Loucy (cell line): ENCODE measurements at regions not wholly inside any gene's neighbourhood (a gene's known extent, or its start where the extent isn't known, plus 50 kb on each side); places are given as distances from the start of the nearest gene placed in this dataset.

Experiments used
- H2AFZ ChIP-seq: fragments of 200-600 bp; sonication (generic); 2 replicates; pipeline ENCODE4 v1.6.0; 2016; ENCODE audit warnings: antibody characterized with exemption, mild to moderate bottlenecking, low read length, moderate library complexity
- H3F3A ChIP-seq: fragments of 200-600 bp; 2 replicates; pipeline ENCODE4 v1.6.0; 2016; ENCODE audit warnings: antibody characterized with exemption, low read depth, mild to moderate bottlenecking
- H3K27me3 ChIP-seq: fragments of 200-600 bp; sonication (generic); 2 replicates; pipeline ENCODE4 v1.6.1; 2014; ENCODE audit warnings: low read length, mild to moderate bottlenecking; ENCODE audit not compliant: insufficient read depth, poor library complexity, severe bottlenecking
- H3K36me3 ChIP-seq: fragments of 200-600 bp; sonication (generic); 2 replicates; pipeline ENCODE4 v1.6.1; 2016; ENCODE audit warnings: low read length; ENCODE audit not compliant: insufficient read depth
- H3K4me1 ChIP-seq: fragments of 200-600 bp; sonication (generic); 2 replicates; pipeline ENCODE4 v1.5.1; 2014; ENCODE audit warnings: low read length, mild to moderate bottlenecking; ENCODE audit not compliant: insufficient read depth, poor library complexity, severe bottlenecking
- H3K4me2 ChIP-seq: fragments of 200-600 bp; sonication (generic); 2 replicates; pipeline ENCODE4 v1.6.0; 2014; ENCODE audit warnings: antibody characterized with exemption, low read length, low read depth, mild to moderate bottlenecking; ENCODE audit not compliant: poor library complexity, severe bottlenecking
- H3K4me3 ChIP-seq: fragments of 200-600 bp; sonication (generic); 2 replicates; pipeline ENCODE4 v1.5.1; 2014; ENCODE audit warnings: low read length, mild to moderate bottlenecking, mixed read lengths; ENCODE audit not compliant: poor library complexity, severe bottlenecking
- H3K79me2 ChIP-seq: fragments of 200-600 bp; sonication (generic); 2 replicates; pipeline ENCODE4 v1.6.1; 2014; ENCODE audit warnings: low read length; ENCODE audit not compliant: insufficient read depth
- H3K9ac ChIP-seq: fragments of 200-600 bp; sonication (generic); 2 replicates; pipeline ENCODE4 v1.6.0; 2014; ENCODE audit warnings: mild to moderate bottlenecking, low read depth, low read length, moderate library complexity; ENCODE audit not compliant: poor library complexity, severe bottlenecking
- H3K9me2 ChIP-seq: fragments of 200-600 bp; sonication (generic); replicated peaks from 2 replicates; pipeline ENCODE4 v1.6.1; 2016; ENCODE audit warnings: low read depth, low read length, mixed read lengths
- H3K9me3 ChIP-seq: fragments of 200-600 bp; sonication (generic); 2 replicates; pipeline ENCODE4 v1.6.1; 2014; ENCODE audit warnings: mild to moderate bottlenecking, antibody characterized with exemption, low read length, low read depth; ENCODE audit not compliant: insufficient read depth
- H4K20me1 ChIP-seq: fragments of 200-600 bp; sonication (generic); 2 replicates; pipeline ENCODE4 v1.6.0; 2014; ENCODE audit warnings: antibody characterized with exemption, low read length, mild to moderate bottlenecking; ENCODE audit not compliant: insufficient read depth, poor library complexity, severe bottlenecking
- EZH2phosphoT487 ChIP-seq: fragments of 200-600 bp; IDR thresholded peaks from 2 replicates; pipeline ENCODE4 v1.6.1; 2018; ENCODE audit warnings: antibody characterized with exemption, mild to moderate bottlenecking, moderate library complexity, borderline replicate concordance
- TF ChIP-seq, protein P1 (sequence below): fragments of 200-600 bp; sonication (generic); conservative IDR thresholded peaks from 2 replicates; pipeline ENCODE4 v1.5.1; 2014; ENCODE audit warnings: mild to moderate bottlenecking, antibody characterized with exemption, low read length

DNA sequence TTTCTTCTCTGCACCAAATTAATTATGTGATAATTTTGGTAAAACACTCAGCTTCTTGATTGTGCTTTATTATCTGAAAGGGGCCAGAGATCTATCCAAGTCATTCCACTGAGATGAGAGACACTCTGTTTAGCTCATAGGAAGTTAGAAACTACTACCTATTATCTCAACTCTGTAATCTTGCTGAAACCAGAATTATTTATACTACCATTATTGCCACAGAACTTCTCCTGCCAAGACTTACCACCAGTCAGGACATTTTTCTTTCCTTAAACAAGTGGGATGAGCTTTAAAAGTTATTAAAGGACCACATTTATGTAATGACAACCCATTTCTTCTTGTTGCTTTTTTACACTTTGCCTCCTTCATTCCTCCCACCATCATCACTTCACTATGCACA lies 855.6 kb upstream of the PIK3C3 start:
- no peaks in the 10 kb centered on the region for H3K9me2 ChIP-seq
- no peak overlapping the region for H3K4me2 ChIP-seq
- H3K27me3 ChIP-seq = no peaks in the 10 kb centered on the region
- no peak overlapping the region for H3K4me3 ChIP-seq
- TF ChIP-seq, protein P1, sequence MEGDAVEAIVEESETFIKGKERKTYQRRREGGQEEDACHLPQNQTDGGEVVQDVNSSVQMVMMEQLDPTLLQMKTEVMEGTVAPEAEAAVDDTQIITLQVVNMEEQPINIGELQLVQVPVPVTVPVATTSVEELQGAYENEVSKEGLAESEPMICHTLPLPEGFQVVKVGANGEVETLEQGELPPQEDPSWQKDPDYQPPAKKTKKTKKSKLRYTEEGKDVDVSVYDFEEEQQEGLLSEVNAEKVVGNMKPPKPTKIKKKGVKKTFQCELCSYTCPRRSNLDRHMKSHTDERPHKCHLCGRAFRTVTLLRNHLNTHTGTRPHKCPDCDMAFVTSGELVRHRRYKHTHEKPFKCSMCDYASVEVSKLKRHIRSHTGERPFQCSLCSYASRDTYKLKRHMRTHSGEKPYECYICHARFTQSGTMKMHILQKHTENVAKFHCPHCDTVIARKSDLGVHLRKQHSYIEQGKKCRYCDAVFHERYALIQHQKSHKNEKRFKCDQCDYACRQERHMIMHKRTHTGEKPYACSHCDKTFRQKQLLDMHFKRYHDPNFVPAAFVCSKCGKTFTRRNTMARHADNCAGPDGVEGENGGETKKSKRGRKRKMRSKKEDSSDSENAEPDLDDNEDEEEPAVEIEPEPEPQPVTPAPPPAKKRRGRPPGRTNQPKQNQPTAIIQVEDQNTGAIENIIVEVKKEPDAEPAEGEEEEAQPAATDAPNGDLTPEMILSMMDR = no peak
- TF ChIP-seq EZH2phosphoT487 = no peak
- H3K79me2 ChIP-seq = no peaks in the 10 kb centered on the region
- H3K4me1 ChIP-seq = no peaks in the 10 kb centered on the region
- H3K36me3 ChIP-seq = no peaks in the 10 kb centered on the region
- H2AFZ ChIP-seq = no peak overlapping the region
- H3K9me3 ChIP-seq = no peaks in the 10 kb centered on the region
- H4K20me1 ChIP-seq = no peaks in the 10 kb centered on the region
- no peak overlapping the region for H3K9ac ChIP-seq
- no peaks in the 10 kb centered on the region for H3F3A ChIP-seq

DNA sequence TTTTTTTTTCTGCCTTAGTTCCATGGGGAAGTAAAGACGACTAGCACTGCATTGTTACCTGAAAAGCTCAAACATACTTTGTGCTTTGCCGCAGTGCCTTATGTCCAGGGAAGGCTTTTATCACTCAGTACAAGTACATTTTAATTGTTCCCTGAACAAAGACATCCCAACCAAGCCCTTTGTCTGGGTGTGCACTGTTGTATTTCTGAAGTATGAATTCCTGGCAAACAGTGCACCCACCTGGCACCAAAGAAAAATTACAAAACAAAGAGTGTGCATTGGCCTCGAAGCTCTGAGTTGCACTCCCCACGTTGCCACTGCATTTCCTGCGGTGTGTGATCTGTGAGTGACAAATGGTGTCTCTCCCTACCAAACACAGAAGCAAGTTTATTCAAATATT lies 858.5 kb upstream of the PIK3C3 start:
- H3K4me3 ChIP-seq = no peak overlapping the region
- TF ChIP-seq, protein P1 = no peak
- no peak for TF ChIP-seq EZH2phosphoT487
- H3K27me3 ChIP-seq = no peaks in the 10 kb centered on the region
- no peaks in the 10 kb centered on the region for H3K9me3 ChIP-seq
- no peak overlapping the region for H3K9ac ChIP-seq
- H3K4me1 ChIP-seq = no peaks in the 10 kb centered on the region
- H3K36me3 ChIP-seq = no peaks in the 10 kb centered on the region
- H3F3A ChIP-seq = no peaks in the 10 kb centered on the region
- no peak overlapping the region for H2AFZ ChIP-seq
- no peak overlapping the region for H3K4me2 ChIP-seq
- H4K20me1 ChIP-seq = no peaks in the 10 kb centered on the region
- H3K79me2 ChIP-seq = no peaks in the 10 kb centered on the region
- no peaks in the 10 kb centered on the region for H3K9me2 ChIP-seq

- Histone ChIP-seq H3K79me2 (no peaks in the 10 kb centered on the region), H3K9me2 (no peaks in the 10 kb centered on the region), H3K4me3 (no peak overlapping the region), H3K9ac (no peak overlapping the region), H3F3A (no peaks in the 10 kb centered on the region), H2AFZ (no peak overlapping the region), H3K4me1 (no peaks in the 10 kb centered on the region), H4K20me1 (no peaks in the 10 kb centered on the region), H3K4me2 (no peak overlapping the region), H3K27me3 (no peaks in the 10 kb centered on the region), H3K36me3 (no peaks in the 10 kb centered on the region), H3K9me3 (no peaks in the 10 kb centered on the region)
- TF ChIP-seq, protein P1 = no peak
- TF ChIP-seq EZH2phosphoT487 = no peak
These were observed 878.0 kb upstream of the PIK3C3 start for GRCh38 chr18:41077076-41077475.
